ENCODE measurements at regions not wholly inside any gene's neighbourhood (a gene's known extent, or its start where the extent isn't known, plus 50 kb on each side); places are given as distances from the start of the nearest gene placed in this dataset.

GRCh38 chr13:36750046-36750445 lies 69.0 kb upstream of the RFXAP start:
- no peak for DNase-seq

- DNase-seq, result no peak
Measured at GRCh38 chr13:36750461-36750860, 68.6 kb upstream of the RFXAP start.

- no peak for DNase-seq
Measured at GRCh38 chr13:36750946-36751345, 68.1 kb upstream of the RFXAP start.

GRCh38 chr13:36752673-36753072 lies 66.3 kb upstream of the RFXAP start:
- DNase-seq, result no peak

GRCh38 chr13:36753176-36753575 lies 65.8 kb upstream of the RFXAP start:
- no peak for DNase-seq

- peak; percentile 76 for DNase-seq
Measured at GRCh38 chr13:36758345-36758744, 60.7 kb upstream of the RFXAP start.

GRCh38 chr13:36763126-36763722 lies 55.8 kb upstream of the RFXAP start:
- DNase-seq, result no peak

- no peak for DNase-seq
Measured at GRCh38 chr13:36764536-36764935, 54.5 kb upstream of the RFXAP start.

GRCh38 chr13:36764957-36765356 lies 54.1 kb upstream of the RFXAP start:
- no peak for DNase-seq

- DNase-seq, result no peak
Measured at GRCh38 chr13:36766295-36766694, 52.7 kb upstream of the RFXAP start.

GRCh38 chr13:36767276-36767675 lies 51.7 kb upstream of the RFXAP start:
- no peak for DNase-seq

- no peak for DNase-seq
Measured at GRCh38 chr13:36769126-36769525, 49.9 kb upstream of the RFXAP start.

All from NCI-H345 (cell line).